SH-SY5Y (cell line): ENCODE measurements at regions not wholly inside any gene's neighbourhood (a gene's known extent, or its start where the extent isn't known, plus 50 kb on each side); places are given as distances from the start of the nearest gene placed in this dataset.

Experiments used
- GATA2 ChIP-seq: IDR thresholded peaks from 2 replicates; pipeline ENCODE4 v1.6.1; 2011; ENCODE audit warnings: mild to moderate bottlenecking, low read depth, low read length
- GATA3 ChIP-seq: IDR thresholded peaks from 2 replicates; pipeline ENCODE4 v1.6.1; 2011; ENCODE audit warnings: low read depth, mild to moderate bottlenecking, low read length, moderate library complexity

- TF ChIP-seq GATA2 (no peak), GATA3 (no peak)
Measured at GRCh38 chr4:97493815-97494518, 649.3 kb downstream of the STPG2 start.

- TF ChIP-seq GATA2 (no peak), GATA3 (no peak)
Measured at GRCh38 chr4:97496298-97496873, 646.9 kb downstream of the STPG2 start.

GRCh38 chr4:97498875-97499274 lies 644.4 kb downstream of the STPG2 start:
- TF ChIP-seq GATA3 (no peak), GATA2 (no peak)

GRCh38 chr4:97500423-97500822 lies 642.9 kb downstream of the STPG2 start:
- TF ChIP-seq GATA3 (no peak), GATA2 (no peak)

GRCh38 chr4:97504713-97505112 lies 638.6 kb downstream of the STPG2 start:
- TF ChIP-seq GATA2, result no peak
- TF ChIP-seq GATA3, result no peak

GRCh38 chr4:97507587-97508245 lies 635.6 kb downstream of the STPG2 start:
- TF ChIP-seq GATA2, result no peak
- TF ChIP-seq GATA3, result no peak
